PC-9 (cell line): ENCODE measurements at regions not wholly inside any gene's neighbourhood (a gene's known extent, or its start where the extent isn't known, plus 50 kb on each side); places are given as distances from the start of the nearest gene placed in this dataset.

ENCODE experiments used
- BruUV-seq: library from RNA; stranded (reverse); fragments of 400-500 nt; replicated peaks from 2 replicates; lab custom pipeline; 2021; lab: Mats Ljungman, UMichigan
- CTCF ChIA-PET: fragments of 300-600 bp; sonication (Branson Sonifier 250); formaldehyde crosslinking; loops from one replicate; lab custom pipeline; 2022; ENCODE audit warnings: antibody characterized with exemption; lab: Charles Lee
- POLR2A ChIA-PET: fragments of 300-600 bp; sonication (Branson Sonifier 250); formaldehyde crosslinking; loops from one replicate; lab custom pipeline; 2022; ENCODE audit warnings: antibody characterized with exemption; ENCODE audit not compliant: unreplicated experiment; lab: Charles Lee
- DNase-seq, 2 experiments: peaks; one replicate each; pipeline versions ENCODE4 v3.0.0 to v3.0.0-alpha.2; 2015 to 2022; ENCODE audit warnings: mixed read lengths in 1 of 2
- H2AFZ ChIP-seq: fragments of 200-600 bp; sonication (generic); 2 replicates; pipeline ENCODE4 v1.8.1; 2017; ENCODE audit warnings: antibody characterized with exemption
- H3F3A ChIP-seq: fragments of 200-600 bp; sonication (generic); 2 replicates; pipeline ENCODE4 v1.8.1; 2017; ENCODE audit warnings: antibody characterized with exemption, mild to moderate bottlenecking, low read depth; ENCODE audit not compliant: insufficient read depth
- H3K27ac ChIP-seq: fragments of 200-600 bp; sonication (generic); 2 replicates; pipeline ENCODE4 v1.6.1; 2016; ENCODE audit warnings: mixed run types
- H3K27me3 ChIP-seq: fragments of 200-600 bp; sonication (generic); 2 replicates; pipeline ENCODE4 v1.6.1; 2016; ENCODE audit warnings: low read depth, mixed run types; ENCODE audit not compliant: insufficient read depth
- H3K36me3 ChIP-seq: fragments of 200-600 bp; sonication (generic); 2 replicates; pipeline ENCODE4 v1.6.1; 2016; ENCODE audit warnings: low read depth, mixed run types
- H3K4me1 ChIP-seq: fragments of 200-600 bp; sonication (generic); replicated peaks from 2 replicates; pipeline ENCODE4 v1.6.1; 2016; ENCODE audit warnings: mixed run types; ENCODE audit not compliant: insufficient read depth
- H3K4me2 ChIP-seq: fragments of 200-600 bp; sonication (generic); 2 replicates; pipeline ENCODE4 v1.6.1; 2017; ENCODE audit warnings: mixed run types
- H3K4me3 ChIP-seq: fragments of 200-600 bp; sonication (generic); 2 replicates; pipeline ENCODE4 v1.6.1; 2016; ENCODE audit warnings: mixed run types
- H3K79me2 ChIP-seq: fragments of 200-600 bp; sonication (generic); 2 replicates; pipeline ENCODE4 v1.6.1; 2017; ENCODE audit warnings: low read depth, mixed run types
- H3K9me2 ChIP-seq: fragments of 200-600 bp; sonication (generic); 2 replicates; pipeline ENCODE4 v1.8.1; 2017; ENCODE audit warnings: mild to moderate bottlenecking; ENCODE audit not compliant: insufficient read depth
- H3K9me3 ChIP-seq: fragments of 200-600 bp; sonication (generic); 2 replicates; pipeline ENCODE4 v1.8.1; 2016; ENCODE audit warnings: low read depth; ENCODE audit not compliant: insufficient read depth
- H4K20me1 ChIP-seq: fragments of 200-600 bp; sonication (generic); 2 replicates; pipeline ENCODE4 v1.8.1; 2017; ENCODE audit not compliant: insufficient read depth
- EZH2 ChIP-seq: fragments of 200-600 bp; sonication (generic); IDR thresholded peaks from 2 replicates; pipeline ENCODE4 v1.8.0; 2017; ENCODE audit warnings: antibody characterized with exemption, low read depth
- intact Hi-C: fragments of 100-400 bp; cut with micrococcal nuclease; formaldehyde crosslinking; loops from one replicate; pipeline ENCODE4 v1.10.0; 2022; ENCODE audit not compliant: unreplicated experiment
- TF ChIP-seq, protein P1 (sequence below): fragments of 200-600 bp; sonication (generic); conservative IDR thresholded peaks from 2 replicates; pipeline ENCODE4 v1.6.1; 2017; ENCODE audit warnings: mixed run types, antibody characterized with exemption, mild to moderate bottlenecking, moderate library complexity

GRCh38 chr20:58142843-58143185 lies 85.6 kb downstream of the ANKRD60 start:
- peak overlapping the region; percentile 61 for H3K4me2 ChIP-seq
- peaks cover 4% of the 10 kb centered on the region for H3K9me3 ChIP-seq
- ChIA-PET POLR2A (interaction anchor here (0.6 kb wide), 1 partner anchor 525 kb away, joined by 4 read pairs; no protein-coding TSS in a partner anchor), CTCF (no interaction called here)
- TF ChIP-seq, protein P1, sequence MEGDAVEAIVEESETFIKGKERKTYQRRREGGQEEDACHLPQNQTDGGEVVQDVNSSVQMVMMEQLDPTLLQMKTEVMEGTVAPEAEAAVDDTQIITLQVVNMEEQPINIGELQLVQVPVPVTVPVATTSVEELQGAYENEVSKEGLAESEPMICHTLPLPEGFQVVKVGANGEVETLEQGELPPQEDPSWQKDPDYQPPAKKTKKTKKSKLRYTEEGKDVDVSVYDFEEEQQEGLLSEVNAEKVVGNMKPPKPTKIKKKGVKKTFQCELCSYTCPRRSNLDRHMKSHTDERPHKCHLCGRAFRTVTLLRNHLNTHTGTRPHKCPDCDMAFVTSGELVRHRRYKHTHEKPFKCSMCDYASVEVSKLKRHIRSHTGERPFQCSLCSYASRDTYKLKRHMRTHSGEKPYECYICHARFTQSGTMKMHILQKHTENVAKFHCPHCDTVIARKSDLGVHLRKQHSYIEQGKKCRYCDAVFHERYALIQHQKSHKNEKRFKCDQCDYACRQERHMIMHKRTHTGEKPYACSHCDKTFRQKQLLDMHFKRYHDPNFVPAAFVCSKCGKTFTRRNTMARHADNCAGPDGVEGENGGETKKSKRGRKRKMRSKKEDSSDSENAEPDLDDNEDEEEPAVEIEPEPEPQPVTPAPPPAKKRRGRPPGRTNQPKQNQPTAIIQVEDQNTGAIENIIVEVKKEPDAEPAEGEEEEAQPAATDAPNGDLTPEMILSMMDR = no peak
- TF ChIP-seq EZH2 = no peak
- H3K27me3 ChIP-seq = no peaks in the 10 kb centered on the region
- no TSS peak for BruUV-seq
- no peaks in the 10 kb centered on the region for H4K20me1 ChIP-seq
- peak overlapping the region; percentile 57 for H3K27ac ChIP-seq
- H3K36me3 ChIP-seq = no peaks in the 10 kb centered on the region
- peaks cover 45% of the 10 kb centered on the region for H3K4me1 ChIP-seq
- no peak overlapping the region for H2AFZ ChIP-seq
- H3F3A ChIP-seq = no peaks in the 10 kb centered on the region; the same call in 1 of the 2 replicates
- H3K79me2 ChIP-seq = no peaks in the 10 kb centered on the region
- intact Hi-C loops = no loop called here
- no peaks in the 10 kb centered on the region for H3K9me2 ChIP-seq
- no peak for DNase-seq
- H3K4me3 ChIP-seq = no peak overlapping the region

GRCh38 chr20:58141971-58142842 lies 86.2 kb downstream of the ANKRD60 start:
- ChIA-PET POLR2A (interaction anchor here (0.6 to 0.7 kb wide), 2 partner anchors 247 to 376 kb away, joined by 3 to 9 read pairs; partner anchors contain the start of gene VAPB), CTCF (no interaction called here)
- Histone ChIP-seq H3K4me3 (no peak overlapping the region), H2AFZ (no peak overlapping the region), H3F3A (no peaks in the 10 kb centered on the region; the same call in 1 of the 2 replicates), H3K79me2 (no peaks in the 10 kb centered on the region), H3K27me3 (no peaks in the 10 kb centered on the region), H3K4me2 (peak overlapping the region; percentile 61), H3K27ac (peak overlapping the region; percentile 57), H3K9me2 (no peaks in the 10 kb centered on the region), H3K9me3 (no peaks in the 10 kb centered on the region; the same call in none of the 2 replicates), H4K20me1 (no peaks in the 10 kb centered on the region), H3K36me3 (no peaks in the 10 kb centered on the region), H3K4me1 (peaks cover 46% of the 10 kb centered on the region)
- intact Hi-C loops = no loop called here
- TF ChIP-seq, protein P1 = no peak
- TF ChIP-seq EZH2 = no peak
- BruUV-seq = no TSS peak
- peak; percentile 47 to 87 for DNase-seq

GRCh38 chr20:58141496-58141895 lies 87.0 kb downstream of the ANKRD60 start:
- Histone ChIP-seq H3K36me3 (no peaks in the 10 kb centered on the region), H3K27ac (peak overlapping the region; percentile 57), H3K9me2 (no peaks in the 10 kb centered on the region), H3K27me3 (no peaks in the 10 kb centered on the region), H3K9me3 (no peaks in the 10 kb centered on the region; the same call in 1 of the 2 replicates), H3K79me2 (no peaks in the 10 kb centered on the region), H3K4me2 (peak overlapping the region; percentile 61), H3K4me3 (no peak overlapping the region), H4K20me1 (no peaks in the 10 kb centered on the region), H2AFZ (no peak overlapping the region), H3F3A (peaks cover 4% of the 10 kb centered on the region), H3K4me1 (peaks cover 53% of the 10 kb centered on the region)
- ChIA-PET POLR2A (interaction anchor here (0.7 kb wide), 1 partner anchor 375 kb away, joined by 3 read pairs; no protein-coding TSS in a partner anchor), CTCF (interaction anchor here (0.6 kb wide), 1 partner anchor 9 kb away, joined by 3 read pairs; no protein-coding TSS in a partner anchor)
- intact Hi-C loops = no loop called here
- no peak for DNase-seq
- BruUV-seq = no TSS peak
- TF ChIP-seq, protein P1 = no peak
- TF ChIP-seq EZH2 = no peak
